RWPE2 (cell line): ENCODE measurements at regions not wholly inside any gene's neighbourhood (a gene's known extent, or its start where the extent isn't known, plus 50 kb on each side); places are given as distances from the start of the nearest gene placed in this dataset.

ENCODE experiments used
- ATAC-seq: fragments of 200-7000 bp; cut with Tn5 transposase; 3 replicates; pipeline ENCODE4 v1.9.1; 2021; ENCODE audit warnings: low read depth
- DNase-seq: peaks from one replicate; pipeline ENCODE4 v3.0.0-alpha.2; 2020; ENCODE audit warnings: low spot score
- H3K27ac ChIP-seq: fragments of 450-650 bp; 2 replicates; pipeline ENCODE4 v1.5.1; 2017; ENCODE audit warnings: mild to moderate bottlenecking; ENCODE audit not compliant: poor library complexity, severe bottlenecking
- H3K27me3 ChIP-seq: fragments of 250-450 bp; sonication (Bioruptor Pico); 2 replicates; pipeline ENCODE4 v1.5.1; 2021; ENCODE audit warnings: mild to moderate bottlenecking, moderate library complexity; ENCODE audit not compliant: insufficient read depth, poor library complexity, severe bottlenecking
- H3K36me3 ChIP-seq: fragments of 250-450 bp; sonication (Bioruptor Pico); 2 replicates; pipeline ENCODE4 v1.5.1; 2020; ENCODE audit warnings: low read depth, mild to moderate bottlenecking, moderate library complexity
- H3K4me1 ChIP-seq: fragments of 250-450 bp; sonication (Bioruptor Pico); 2 replicates; pipeline ENCODE4 v1.5.1; 2021; ENCODE audit warnings: mild to moderate bottlenecking, moderate library complexity; ENCODE audit not compliant: insufficient read depth, poor library complexity, severe bottlenecking
- H3K4me3 ChIP-seq: fragments of 250-450 bp; sonication (Bioruptor Pico); 2 replicates; pipeline ENCODE4 v1.5.1; 2021; ENCODE audit warnings: mild to moderate bottlenecking, moderate library complexity; ENCODE audit not compliant: severe bottlenecking
- H3K9me3 ChIP-seq: fragments of 250-450 bp; sonication (Bioruptor Pico); 2 replicates; pipeline ENCODE4 v1.5.1; 2021; ENCODE audit warnings: mild to moderate bottlenecking, moderate library complexity; ENCODE audit not compliant: severe bottlenecking
- CTCF ChIP-seq: fragments of 450-650 bp; IDR thresholded peaks from one replicate; pipeline ENCODE4 v1.5.1; 2017; ENCODE audit warnings: mild to moderate bottlenecking, moderate library complexity; ENCODE audit not compliant: poor library complexity, severe bottlenecking

- Histone ChIP-seq H3K36me3 (no peaks in the 10 kb centered on the region), H3K4me1 (no peaks in the 10 kb centered on the region), H3K27me3 (no peaks in the 10 kb centered on the region), H3K9me3 (no peaks in the 10 kb centered on the region), H3K4me3 (no peak overlapping the region), H3K27ac (no peak overlapping the region)
- no peak for TF ChIP-seq CTCF
- DNase-seq: no peak
- ATAC-seq: no peak
These were observed 418.5 kb downstream of the NSUN3 start for GRCh38 chr3:94481226-94481898.

GRCh38 chr3:94482686-94483085 is 419.8 kb downstream of the NSUN3 start:
- no peaks in the 10 kb centered on the region for H3K9me3 ChIP-seq
- no peak overlapping the region for H3K4me3 ChIP-seq
- no peak for TF ChIP-seq CTCF
- no peak overlapping the region for H3K27ac ChIP-seq
- H3K27me3 ChIP-seq: no peaks in the 10 kb centered on the region
- H3K4me1 ChIP-seq: no peaks in the 10 kb centered on the region
- no peak for ATAC-seq
- no peaks in the 10 kb centered on the region for H3K36me3 ChIP-seq
- DNase-seq: no peak

- ATAC-seq (no peak), DNase-seq (no peak)
These were observed 420.5 kb downstream of the NSUN3 start for GRCh38 chr3:94483403-94483802.

GRCh38 chr3:94494992-94495391 is 432.1 kb downstream of the NSUN3 start:
- no peak overlapping the region for H3K4me3 ChIP-seq
- no peaks in the 10 kb centered on the region for H3K9me3 ChIP-seq

More at GRCh38 chr3:94483403-94483802, 420.5 kb downstream of the NSUN3 start:
- Histone ChIP-seq H3K9me3 (no peaks in the 10 kb centered on the region), H3K36me3 (no peaks in the 10 kb centered on the region), H3K4me1 (no peaks in the 10 kb centered on the region), H3K27ac (no peak overlapping the region), H3K27me3 (no peaks in the 10 kb centered on the region), H3K4me3 (no peak overlapping the region)
- no peak for TF ChIP-seq CTCF

More at GRCh38 chr3:94494992-94495391, 432.1 kb downstream of the NSUN3 start:
- no peak overlapping the region for H3K27ac ChIP-seq
- DNase-seq: no peak
- H3K27me3 ChIP-seq: peaks cover 3% of the 10 kb centered on the region
- H3K36me3 ChIP-seq: no peaks in the 10 kb centered on the region
- H3K4me1 ChIP-seq: no peaks in the 10 kb centered on the region
- TF ChIP-seq CTCF: no peak
- no peak for ATAC-seq
